Panc1 (cell line): ENCODE measurements at regions not wholly inside any gene's neighbourhood (a gene's known extent, or its start where the extent isn't known, plus 50 kb on each side); places are given as distances from the start of the nearest gene placed in this dataset.

Experiments
- ATAC-seq: fragments of 200-7000 bp; cut with Tn5 transposase; 2 replicates; pipeline ENCODE4 v1.9.1; 2020; ENCODE audit warnings: mild to moderate bottlenecking, moderate library complexity
- BruUV-seq: library from RNA; stranded (reverse); fragments of 400-500 nt; replicated peaks from 2 replicates; lab custom pipeline; 2021; lab: Mats Ljungman, UMichigan
- CTCF ChIA-PET: fragments of 300-600 bp; sonication (Branson Sonifier 250); formaldehyde crosslinking; loops from one replicate; lab custom pipeline; 2022; ENCODE audit warnings: antibody characterized with exemption; lab: Charles Lee
- POLR2A ChIA-PET: fragments of 300-600 bp; sonication (Branson Sonifier 250); formaldehyde crosslinking; loops from one replicate; lab custom pipeline; 2022; ENCODE audit warnings: antibody characterized with exemption; lab: Charles Lee
- DNase-seq: peaks from one replicate; pipeline ENCODE4 v3.0.0-alpha.2; 2010; ENCODE audit warnings: low read depth, low spot score
- H3K27ac ChIP-seq: 2 replicates; pipeline ENCODE4 v1.5.1; 2011; ENCODE audit warnings: mild to moderate bottlenecking, low read length, inconsistent platforms
- H3K27me3 ChIP-seq: fragments of 200-500 bp; sonication (Bioruptor generic); 2 replicates; pipeline ENCODE4 v1.6.0; 2014; ENCODE audit warnings: low read length, inconsistent platforms; ENCODE audit not compliant: control insufficient read depth, insufficient read depth
- H3K36me3 ChIP-seq: fragments of 200-500 bp; sonication (Bioruptor generic); 2 replicates; pipeline ENCODE4 v1.5.1; 2014; ENCODE audit warnings: inconsistent platforms, mild to moderate bottlenecking, low read length, moderate library complexity; ENCODE audit not compliant: control insufficient read depth, insufficient read depth
- H3K4me1 ChIP-seq: 2 replicates; pipeline ENCODE4 v1.5.1; 2011; ENCODE audit warnings: inconsistent platforms, mild to moderate bottlenecking, low read length, moderate library complexity; ENCODE audit not compliant: control insufficient read depth, insufficient read depth
- H3K4me3 ChIP-seq, 2 experiments: 2 replicates each; pipeline ENCODE4 v1.5.1; 2011 to 2012; ENCODE audit warnings: low read depth in 2 of 2, low read length in 2 of 2, mild to moderate bottlenecking in 2 of 2, inconsistent platforms in 1 of 2, moderate library complexity in 1 of 2
- H3K9me3 ChIP-seq: fragments of 200-500 bp; sonication (Bioruptor generic); 2 replicates; pipeline ENCODE4 v1.5.1; 2014; ENCODE audit warnings: low read depth, mild to moderate bottlenecking, inconsistent platforms, low read length, moderate library complexity; ENCODE audit not compliant: control insufficient read depth, insufficient read depth
- POLR2AphosphoS5 ChIP-seq: IDR thresholded peaks from 2 replicates; pipeline ENCODE4 v1.6.1; 2012; ENCODE audit warnings: mild to moderate bottlenecking, low read depth, low read length, moderate library complexity
- SIN3A ChIP-seq: IDR thresholded peaks from 2 replicates; pipeline ENCODE4 v1.6.1; 2012; ENCODE audit warnings: low read depth, mild to moderate bottlenecking, low read length, moderate library complexity, borderline replicate concordance; ENCODE audit not compliant: insufficient read depth
- TCF7L2 ChIP-seq: IDR thresholded peaks from 2 replicates; pipeline ENCODE4 v1.6.1; 2011; ENCODE audit warnings: mild to moderate bottlenecking, low read depth, low read length, inconsistent platforms
- in situ Hi-C: cut with HindIII; loops from 2 replicates; pipeline ENCODE4 v1.10.0; 2016; ENCODE audit warnings: low sequenced_read_pairs, low pct_unique_long_range_greater_than_20kb
- intact Hi-C: fragments of 100-400 bp; cut with micrococcal nuclease; formaldehyde crosslinking; loops from one replicate; pipeline ENCODE4 v1.10.0; 2022; ENCODE audit not compliant: unreplicated experiment
- TF ChIP-seq, protein P1 (sequence below): fragments of 450-650 bp; IDR thresholded peaks from 2 replicates; pipeline ENCODE4 v1.5.1; 2017; ENCODE audit warnings: mild to moderate bottlenecking
- TF ChIP-seq, protein P2 (sequence below), 2 experiments: IDR thresholded peaks; 2 replicates each; pipeline ENCODE4 v1.6.1; 2011 to 2012; ENCODE audit warnings: low read depth in 2 of 2, control low read depth in 1 of 2, low read length in 1 of 2, mild to moderate bottlenecking in 1 of 2, moderate library complexity in 1 of 2; ENCODE audit not compliant: insufficient read depth in 1 of 2

DNA sequence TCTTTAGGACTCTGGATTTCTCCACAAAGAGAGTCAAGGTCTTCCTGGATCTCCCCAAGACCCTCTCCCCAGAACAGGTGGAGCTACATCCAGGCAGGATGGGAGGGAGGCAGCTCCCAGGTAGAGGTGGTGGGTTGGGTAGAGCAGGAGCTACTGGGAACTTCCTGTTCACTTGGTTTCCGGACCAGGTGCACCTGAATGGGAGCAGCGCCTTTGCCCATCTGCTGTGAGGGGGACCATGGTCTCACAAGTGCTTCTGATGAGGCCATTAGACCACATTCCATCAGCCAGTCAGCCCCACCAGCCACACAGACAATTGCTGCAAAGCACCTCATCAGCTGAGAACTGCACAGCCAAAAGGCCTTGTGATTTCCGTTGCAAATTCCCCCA lies 188.8 kb downstream of the MATN1 start:
- Histone ChIP-seq H3K36me3 (no peaks in the 10 kb centered on the region), H3K4me1 (no peaks in the 10 kb centered on the region), H3K27me3 (peaks cover 3% of the 10 kb centered on the region; the same call in 1 of the 2 replicates), H3K4me3 (no peak overlapping the region), H3K27ac (no peak overlapping the region), H3K9me3 (no peaks in the 10 kb centered on the region)
- no peak for DNase-seq
- ChIA-PET CTCF (no interaction called here), POLR2A (no interaction called here)
- no peak for ATAC-seq
- in situ Hi-C loops: no loop called here
- TF ChIP-seq, protein P1, sequence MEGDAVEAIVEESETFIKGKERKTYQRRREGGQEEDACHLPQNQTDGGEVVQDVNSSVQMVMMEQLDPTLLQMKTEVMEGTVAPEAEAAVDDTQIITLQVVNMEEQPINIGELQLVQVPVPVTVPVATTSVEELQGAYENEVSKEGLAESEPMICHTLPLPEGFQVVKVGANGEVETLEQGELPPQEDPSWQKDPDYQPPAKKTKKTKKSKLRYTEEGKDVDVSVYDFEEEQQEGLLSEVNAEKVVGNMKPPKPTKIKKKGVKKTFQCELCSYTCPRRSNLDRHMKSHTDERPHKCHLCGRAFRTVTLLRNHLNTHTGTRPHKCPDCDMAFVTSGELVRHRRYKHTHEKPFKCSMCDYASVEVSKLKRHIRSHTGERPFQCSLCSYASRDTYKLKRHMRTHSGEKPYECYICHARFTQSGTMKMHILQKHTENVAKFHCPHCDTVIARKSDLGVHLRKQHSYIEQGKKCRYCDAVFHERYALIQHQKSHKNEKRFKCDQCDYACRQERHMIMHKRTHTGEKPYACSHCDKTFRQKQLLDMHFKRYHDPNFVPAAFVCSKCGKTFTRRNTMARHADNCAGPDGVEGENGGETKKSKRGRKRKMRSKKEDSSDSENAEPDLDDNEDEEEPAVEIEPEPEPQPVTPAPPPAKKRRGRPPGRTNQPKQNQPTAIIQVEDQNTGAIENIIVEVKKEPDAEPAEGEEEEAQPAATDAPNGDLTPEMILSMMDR: no peak
- TF ChIP-seq, protein P2, sequence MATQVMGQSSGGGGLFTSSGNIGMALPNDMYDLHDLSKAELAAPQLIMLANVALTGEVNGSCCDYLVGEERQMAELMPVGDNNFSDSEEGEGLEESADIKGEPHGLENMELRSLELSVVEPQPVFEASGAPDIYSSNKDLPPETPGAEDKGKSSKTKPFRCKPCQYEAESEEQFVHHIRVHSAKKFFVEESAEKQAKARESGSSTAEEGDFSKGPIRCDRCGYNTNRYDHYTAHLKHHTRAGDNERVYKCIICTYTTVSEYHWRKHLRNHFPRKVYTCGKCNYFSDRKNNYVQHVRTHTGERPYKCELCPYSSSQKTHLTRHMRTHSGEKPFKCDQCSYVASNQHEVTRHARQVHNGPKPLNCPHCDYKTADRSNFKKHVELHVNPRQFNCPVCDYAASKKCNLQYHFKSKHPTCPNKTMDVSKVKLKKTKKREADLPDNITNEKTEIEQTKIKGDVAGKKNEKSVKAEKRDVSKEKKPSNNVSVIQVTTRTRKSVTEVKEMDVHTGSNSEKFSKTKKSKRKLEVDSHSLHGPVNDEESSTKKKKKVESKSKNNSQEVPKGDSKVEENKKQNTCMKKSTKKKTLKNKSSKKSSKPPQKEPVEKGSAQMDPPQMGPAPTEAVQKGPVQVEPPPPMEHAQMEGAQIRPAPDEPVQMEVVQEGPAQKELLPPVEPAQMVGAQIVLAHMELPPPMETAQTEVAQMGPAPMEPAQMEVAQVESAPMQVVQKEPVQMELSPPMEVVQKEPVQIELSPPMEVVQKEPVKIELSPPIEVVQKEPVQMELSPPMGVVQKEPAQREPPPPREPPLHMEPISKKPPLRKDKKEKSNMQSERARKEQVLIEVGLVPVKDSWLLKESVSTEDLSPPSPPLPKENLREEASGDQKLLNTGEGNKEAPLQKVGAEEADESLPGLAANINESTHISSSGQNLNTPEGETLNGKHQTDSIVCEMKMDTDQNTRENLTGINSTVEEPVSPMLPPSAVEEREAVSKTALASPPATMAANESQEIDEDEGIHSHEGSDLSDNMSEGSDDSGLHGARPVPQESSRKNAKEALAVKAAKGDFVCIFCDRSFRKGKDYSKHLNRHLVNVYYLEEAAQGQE (IDR thresholded peaks at IDR 0.05; ENCODE audit: insufficient read depth in 1 of 2, low read depth in 2 of 2, low read length in 1 of 2): no peak
- no peak for TF ChIP-seq SIN3A
- BruUV-seq: no TSS peak
- intact Hi-C loops: no loop called here

DNA sequence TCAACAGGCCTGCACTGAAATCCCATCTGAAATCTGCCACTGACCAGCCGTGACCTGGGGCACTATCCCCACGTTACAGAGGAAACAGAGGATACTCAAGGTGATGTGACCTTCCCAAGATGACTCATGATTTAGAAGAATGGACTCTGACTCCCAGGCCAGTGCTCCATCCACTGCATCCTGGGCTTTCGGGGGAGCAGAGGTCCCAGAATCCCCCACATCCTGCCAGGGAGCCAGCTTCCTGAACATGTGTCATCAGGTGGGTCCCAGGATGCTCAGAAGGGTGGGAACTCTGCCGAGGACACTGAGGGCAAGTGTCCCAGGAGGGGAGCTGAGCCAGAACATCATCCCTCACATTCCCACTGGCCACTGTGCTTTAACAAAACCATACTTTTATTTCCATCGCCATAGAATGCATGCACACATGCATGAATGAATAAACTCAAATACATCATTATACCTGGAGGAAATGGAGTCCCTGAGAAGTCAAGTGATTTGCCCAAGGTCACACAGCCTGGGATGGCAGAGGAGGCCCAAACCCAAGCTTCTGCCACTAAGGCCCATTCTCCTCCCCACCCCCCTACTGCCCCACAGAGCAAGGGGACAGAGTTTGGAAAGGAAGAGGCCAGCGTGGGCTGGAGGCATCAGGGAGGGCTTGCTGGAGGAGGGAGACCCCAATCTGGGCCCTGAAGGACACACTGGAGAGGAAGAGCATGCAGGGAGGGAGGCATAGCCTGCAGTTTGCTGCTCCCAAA lies 189.4 kb downstream of the MATN1 start:
- Histone ChIP-seq H3K4me1 (no peaks in the 10 kb centered on the region), H3K27ac (no peak overlapping the region), H3K27me3 (peaks cover 3% of the 10 kb centered on the region; the same call in 1 of the 2 replicates), H3K4me3 (no peak overlapping the region), H3K9me3 (no peaks in the 10 kb centered on the region), H3K36me3 (no peaks in the 10 kb centered on the region)
- ATAC-seq (no peak), DNase-seq (no peak)
- no TSS peak for BruUV-seq
- intact Hi-C loops (no loop called here), in situ Hi-C loops (no loop called here)
- ChIA-PET CTCF (no interaction called here), POLR2A (no interaction called here)
- TF ChIP-seq, protein P2 (IDR thresholded peaks at IDR 0.05; ENCODE audit: insufficient read depth in 1 of 2, low read depth in 2 of 2, low read length in 1 of 2): no peak
- TF ChIP-seq, protein P1: no peak
- TF ChIP-seq POLR2AphosphoS5 (no peak), SIN3A (no peak), TCF7L2 (no peak)
